RPMI7951 (cell line): ENCODE measurements at regions not wholly inside any gene's neighbourhood (a gene's known extent, or its start where the extent isn't known, plus 50 kb on each side); places are given as distances from the start of the nearest gene placed in this dataset.

Experiments used
- DNase-seq: peaks from one replicate; pipeline ENCODE4 v3.0.0-alpha.2; 2012; ENCODE audit warnings: low read depth

- no peak for DNase-seq
These were observed 54.7 kb downstream of the MYEOV start for GRCh38 chr11:69348414-69349235.

- DNase-seq = no peak
These were observed 56.1 kb downstream of the MYEOV start for GRCh38 chr11:69350040-69350439.

- no peak for DNase-seq
These were observed 56.6 kb downstream of the MYEOV start for GRCh38 chr11:69350596-69350995.

- DNase-seq = peak; percentile 70
These were observed 57.5 kb downstream of the MYEOV start for GRCh38 chr11:69351460-69351859.

- peak; percentile 49 for DNase-seq
These were observed 58.2 kb downstream of the MYEOV start for GRCh38 chr11:69352166-69352565.

- peak; percentile 97 for DNase-seq
These were observed 58.9 kb downstream of the MYEOV start for GRCh38 chr11:69352715-69353319.

GRCh38 chr11:69353696-69354544 is 60.0 kb downstream of the MYEOV start:
- DNase-seq = no peak

- no peak for DNase-seq
These were observed 60.6 kb downstream of the MYEOV start for GRCh38 chr11:69354545-69354897.

GRCh38 chr11:69355346-69355940 is 61.5 kb downstream of the MYEOV start:
- DNase-seq = no peak

GRCh38 chr11:69355959-69356702 is 62.2 kb downstream of the MYEOV start:
- DNase-seq = no peak

- DNase-seq = no peak
These were observed 62.9 kb downstream of the MYEOV start for GRCh38 chr11:69356703-69357457.

- DNase-seq = no peak
These were observed 63.8 kb downstream of the MYEOV start for GRCh38 chr11:69357458-69358397.

- DNase-seq = no peak
These were observed 64.6 kb downstream of the MYEOV start for GRCh38 chr11:69358398-69359020.

- DNase-seq = peak; percentile 26
These were observed 66.0 kb downstream of the MYEOV start for GRCh38 chr11:69359735-69360480.

- no peak for DNase-seq
These were observed 66.7 kb downstream of the MYEOV start for GRCh38 chr11:69360606-69361005.

- DNase-seq = no peak
These were observed 67.1 kb downstream of the MYEOV start for GRCh38 chr11:69361048-69361447.

GRCh38 chr11:69361466-69361865 is 67.5 kb downstream of the MYEOV start:
- DNase-seq = no peak

GRCh38 chr11:69362315-69362714 is 68.4 kb downstream of the MYEOV start:
- DNase-seq = no peak
